Inflammatory macrophage (primary cell): ENCODE measurements at regions not wholly inside any gene's neighbourhood (a gene's known extent, or its start where the extent isn't known, plus 50 kb on each side); places are given as distances from the start of the nearest gene placed in this dataset.

Experiments used
- DNase-seq, 2 donors: peaks; one replicate each; pipeline ENCODE4 v3.0.0-alpha.2; 2020 to 2022

DNA sequence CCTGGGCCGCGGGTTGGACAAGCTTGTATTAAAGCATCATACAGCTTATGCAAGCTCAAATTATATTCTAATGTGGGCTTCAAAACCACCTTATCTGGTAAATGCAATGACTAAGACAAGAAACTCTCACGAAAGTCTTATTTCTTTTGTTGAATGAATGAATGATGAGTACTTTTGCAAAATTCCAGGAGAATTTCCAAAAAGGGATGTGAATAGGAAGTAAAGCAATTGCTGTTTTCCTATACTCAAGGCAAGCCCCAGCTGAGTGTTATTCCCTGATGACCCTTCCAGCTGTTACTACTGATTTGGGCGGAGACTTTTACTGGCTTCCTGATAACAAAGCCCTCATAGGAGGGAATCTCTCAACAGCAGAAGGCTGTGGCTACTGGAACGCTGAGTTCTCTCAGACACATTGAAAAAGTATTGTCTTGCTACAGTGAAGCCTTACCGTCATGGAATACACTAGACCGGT lies 162.8 kb downstream of the SREK1 start:
- no peak for DNase-seq

- peak; percentile 68 to 80 for DNase-seq
Observed at GRCh38 chr5:66307647-66308241, 163.6 kb downstream of the SREK1 start.

DNA sequence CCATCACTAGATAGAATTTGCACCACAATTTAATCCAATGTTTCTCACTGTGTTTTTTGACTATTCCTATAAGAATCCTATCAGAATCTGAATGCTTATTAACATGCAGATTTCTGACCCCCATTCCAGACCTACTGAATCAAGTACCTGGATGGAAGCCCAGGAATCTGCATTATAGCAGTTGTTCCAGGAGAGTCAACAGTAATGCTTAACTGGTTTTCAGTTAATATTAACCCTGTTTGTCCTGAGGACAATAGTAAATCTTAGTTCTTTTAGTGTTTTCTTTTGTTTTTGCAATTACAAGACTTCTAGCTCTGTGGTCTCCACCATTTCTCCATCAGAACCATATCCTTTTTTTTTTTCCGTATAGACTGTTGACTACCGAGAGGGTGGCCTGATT lies 168.2 kb downstream of the SREK1 start:
- no peak for DNase-seq

- DNase-seq, result no peak
Observed at GRCh38 chr5:66315784-66316183, 171.7 kb downstream of the SREK1 start.

- no peak for DNase-seq
Observed at GRCh38 chr5:66322786-66323528, 178.9 kb downstream of the SREK1 start.

GRCh38 chr5:66323529-66323895 lies 179.4 kb downstream of the SREK1 start:
- no peak for DNase-seq

- DNase-seq, result no peak
Observed at GRCh38 chr5:66324357-66324756, 180.3 kb downstream of the SREK1 start.

DNA sequence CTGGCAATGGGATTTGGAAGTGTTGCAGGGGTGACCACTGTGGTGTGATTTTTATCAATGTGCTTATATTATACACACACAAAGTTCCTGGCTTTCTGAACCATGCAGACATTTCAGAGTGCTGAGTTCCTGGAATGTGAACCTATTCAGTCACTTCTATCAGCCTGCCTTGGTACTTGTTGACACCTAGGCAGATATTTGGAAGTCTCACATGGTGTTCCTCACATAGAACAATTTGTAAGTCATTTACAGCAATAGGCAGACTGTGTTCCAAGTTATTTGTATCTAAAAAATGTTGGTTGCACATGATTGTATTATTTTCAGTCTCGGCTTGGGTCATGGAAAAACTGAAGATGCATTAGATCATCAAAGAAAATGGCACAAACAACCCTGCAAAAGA lies 182.2 kb downstream of the SREK1 start:
- DNase-seq, result no peak

- no peak for DNase-seq
Observed at GRCh38 chr5:66327008-66327407, 182.9 kb downstream of the SREK1 start.

- DNase-seq, result no peak
Observed at GRCh38 chr5:66329078-66329477, 185.0 kb downstream of the SREK1 start.

DNA sequence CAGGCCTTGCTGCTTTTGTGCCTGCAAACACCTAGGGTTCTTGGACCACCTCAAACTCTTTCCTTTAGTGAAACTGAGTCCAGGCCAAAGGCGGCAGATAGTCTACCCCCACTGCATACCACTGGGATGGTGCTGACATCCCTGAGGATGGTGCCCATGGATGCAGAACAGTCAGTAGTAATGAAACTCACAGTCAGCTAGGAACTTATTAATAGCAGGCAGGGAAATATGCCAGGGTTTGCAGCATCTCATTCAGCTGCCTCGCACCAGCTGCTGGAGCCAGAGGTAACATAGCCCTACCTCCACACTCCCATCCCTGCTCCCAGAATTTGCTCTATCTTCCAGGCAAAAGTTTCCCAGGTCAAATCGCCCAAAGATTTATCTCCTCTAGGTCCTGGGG lies 189.1 kb downstream of the SREK1 start:
- no peak for DNase-seq

GRCh38 chr5:66337626-66338226 lies 193.6 kb downstream of the SREK1 start:
- no peak for DNase-seq

DNA sequence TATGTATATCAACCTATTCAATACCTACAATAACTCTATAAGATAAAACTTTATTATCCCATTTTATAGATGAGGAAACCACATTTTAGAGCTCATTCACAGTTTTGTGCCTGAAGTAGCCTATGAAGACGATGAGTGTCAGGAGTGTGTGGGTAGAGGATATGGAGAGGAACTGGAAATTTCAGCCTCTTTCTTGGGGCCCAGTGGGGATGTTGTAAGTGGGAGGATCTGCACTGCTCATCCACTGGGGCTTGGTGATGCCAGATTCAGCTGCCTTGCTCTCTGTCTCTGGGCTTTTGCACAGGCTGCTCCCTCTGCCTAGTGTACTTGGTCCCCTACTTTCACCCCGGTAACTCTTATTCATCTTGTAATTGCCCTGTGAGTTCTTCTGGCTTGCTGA lies 194.7 kb downstream of the SREK1 start:
- peak; percentile 74 to 86 for DNase-seq

- peak; percentile 76 to 84 for DNase-seq
Observed at GRCh38 chr5:66339896-66340295, 195.8 kb downstream of the SREK1 start.

GRCh38 chr5:66340786-66341185 lies 196.7 kb downstream of the SREK1 start:
- DNase-seq, result peak; percentile 54 to 59

- DNase-seq, result no peak
Observed at GRCh38 chr5:66342341-66342880, 198.3 kb downstream of the SREK1 start.

GRCh38 chr5:66343370-66344071 lies 199.4 kb downstream of the SREK1 start:
- DNase-seq, result no peak

GRCh38 chr5:66344544-66344943 lies 200.4 kb downstream of the SREK1 start:
- no peak for DNase-seq

DNA sequence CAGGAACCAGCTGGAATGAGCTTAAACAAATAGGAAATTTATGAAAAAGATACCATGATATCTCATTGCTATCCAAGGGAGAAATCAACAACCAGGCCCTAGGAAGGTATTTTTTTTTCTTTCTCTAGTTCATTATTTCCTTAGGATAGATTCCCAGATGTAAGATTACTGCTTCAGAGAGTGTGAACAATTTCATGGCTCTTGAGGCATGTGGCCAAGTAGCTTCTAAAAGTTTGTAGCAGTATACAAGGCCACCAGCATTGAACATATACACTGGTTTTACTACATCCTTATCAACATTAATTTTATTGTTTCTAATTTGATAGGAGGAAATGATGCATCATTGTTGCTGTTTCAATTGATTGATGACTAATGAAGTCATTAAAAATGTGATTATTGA lies 201.2 kb downstream of the SREK1 start:
- no peak for DNase-seq

DNA sequence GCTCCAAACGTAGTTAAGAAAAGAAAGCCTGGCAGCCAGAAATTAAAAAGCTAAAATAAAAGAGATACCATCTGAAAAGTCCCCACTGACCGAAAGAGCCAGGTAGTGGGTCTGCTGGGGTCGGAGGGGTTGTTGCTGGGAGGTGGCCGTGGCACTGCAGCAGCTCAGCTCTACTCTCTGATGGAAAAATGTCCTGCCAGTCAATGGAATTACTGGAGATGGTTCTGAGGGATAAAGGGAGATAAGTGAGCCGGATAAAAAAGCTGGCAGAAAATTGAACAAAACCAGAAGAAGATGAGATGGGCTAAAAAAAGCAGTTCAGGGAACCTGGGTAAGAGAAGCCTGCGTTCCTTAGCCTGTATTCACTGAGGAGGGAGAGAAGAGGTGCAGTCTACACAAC lies 202.8 kb downstream of the SREK1 start:
- DNase-seq, result no peak

GRCh38 chr5:66348387-66349125 lies 204.5 kb downstream of the SREK1 start:
- no peak for DNase-seq

GRCh38 chr5:66351813-66352212 lies 207.7 kb downstream of the SREK1 start:
- DNase-seq, result peak; percentile 46 to 83
